GM12878 (cell line): ENCODE measurements at regions not wholly inside any gene's neighbourhood (a gene's known extent, or its start where the extent isn't known, plus 50 kb on each side); places are given as distances from the start of the nearest gene placed in this dataset.

Source experiments
- GABPA ChIP-seq: IDR thresholded peaks from 2 replicates; pipeline ENCODE4 v1.6.1; 2014; ENCODE audit warnings: antibody characterized with exemption, low read depth, mild to moderate bottlenecking, inconsistent platforms
- MEF2A ChIP-seq: IDR thresholded peaks from 2 replicates; pipeline ENCODE4 v1.6.1; 2011; ENCODE audit warnings: low read depth, mild to moderate bottlenecking, low read length, moderate library complexity; ENCODE audit not compliant: insufficient read depth
- POLR2A ChIP-seq: IDR thresholded peaks from 2 replicates; pipeline ENCODE4 v1.6.1; 2011; ENCODE audit warnings: low read depth, mild to moderate bottlenecking, low read length
- SMC3 ChIP-seq: IDR thresholded peaks from 2 replicates; pipeline ENCODE4 v1.6.1; 2011; ENCODE audit warnings: low read length, improper control_type of control experiment, borderline replicate concordance
- TF ChIP-seq, protein P1 (sequence below), 3 experiments: IDR thresholded peaks in 2 of 3; conservative IDR thresholded peaks in 1 of 3; 2 replicates each; pipeline ENCODE4 v1.5.1; 2011; ENCODE audit warnings: low read depth in 3 of 3, low read length in 3 of 3, mild to moderate bottlenecking in 3 of 3, control low read depth in 2 of 3, moderate library complexity in 2 of 3, inconsistent platforms in 1 of 3, mixed read lengths in 1 of 3; ENCODE audit not compliant: control insufficient read depth in 2 of 3, insufficient read depth in 1 of 3; ENCODE audit errors: extremely low read depth in 1 of 3

DNA sequence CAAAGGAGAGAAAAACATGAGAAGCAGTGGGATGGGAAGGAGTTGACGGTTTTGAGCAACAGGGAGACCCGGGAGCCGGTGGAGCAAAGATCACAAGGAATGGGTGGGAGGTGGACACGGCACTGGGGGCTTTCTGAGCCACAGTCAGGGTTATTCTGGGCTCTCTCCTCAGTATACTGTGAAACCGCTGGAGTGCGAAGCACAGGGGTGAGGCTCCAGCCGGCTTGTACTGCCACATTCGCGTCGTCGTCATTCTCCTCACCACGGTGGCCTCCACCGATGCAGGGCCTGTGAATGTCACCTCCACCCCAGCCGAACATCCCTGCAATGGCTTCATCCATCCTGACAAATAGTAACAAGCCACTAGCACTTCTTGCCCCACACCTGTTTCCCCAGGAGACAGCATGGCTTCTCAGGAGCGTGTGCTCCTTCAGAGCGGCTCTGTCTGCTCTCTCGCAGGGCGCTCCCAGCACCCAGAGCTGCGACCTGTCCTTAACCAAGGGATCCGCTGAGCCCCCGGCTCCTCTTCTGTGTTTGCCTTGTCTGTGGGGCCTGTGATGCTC, 1165.3 kb downstream of the TBC1D22A start:
- no peak for TF ChIP-seq POLR2A
- TF ChIP-seq, protein P1, sequence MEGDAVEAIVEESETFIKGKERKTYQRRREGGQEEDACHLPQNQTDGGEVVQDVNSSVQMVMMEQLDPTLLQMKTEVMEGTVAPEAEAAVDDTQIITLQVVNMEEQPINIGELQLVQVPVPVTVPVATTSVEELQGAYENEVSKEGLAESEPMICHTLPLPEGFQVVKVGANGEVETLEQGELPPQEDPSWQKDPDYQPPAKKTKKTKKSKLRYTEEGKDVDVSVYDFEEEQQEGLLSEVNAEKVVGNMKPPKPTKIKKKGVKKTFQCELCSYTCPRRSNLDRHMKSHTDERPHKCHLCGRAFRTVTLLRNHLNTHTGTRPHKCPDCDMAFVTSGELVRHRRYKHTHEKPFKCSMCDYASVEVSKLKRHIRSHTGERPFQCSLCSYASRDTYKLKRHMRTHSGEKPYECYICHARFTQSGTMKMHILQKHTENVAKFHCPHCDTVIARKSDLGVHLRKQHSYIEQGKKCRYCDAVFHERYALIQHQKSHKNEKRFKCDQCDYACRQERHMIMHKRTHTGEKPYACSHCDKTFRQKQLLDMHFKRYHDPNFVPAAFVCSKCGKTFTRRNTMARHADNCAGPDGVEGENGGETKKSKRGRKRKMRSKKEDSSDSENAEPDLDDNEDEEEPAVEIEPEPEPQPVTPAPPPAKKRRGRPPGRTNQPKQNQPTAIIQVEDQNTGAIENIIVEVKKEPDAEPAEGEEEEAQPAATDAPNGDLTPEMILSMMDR (IDR thresholded peaks at IDR 0.05 in 2 of 3, conservative IDR thresholded peaks at IDR 0.05 in 1 of 3; ENCODE audit: control insufficient read depth in 2 of 3, extremely low read depth in 1 of 3, insufficient read depth in 1 of 3, low read depth in 3 of 3, low read length in 3 of 3) = no peak
- no peak for TF ChIP-seq GABPA
- no peak for TF ChIP-seq MEF2A
- TF ChIP-seq SMC3 = no peak
